SW480 (cell line): ENCODE measurements at regions not wholly inside any gene's neighbourhood (a gene's known extent, or its start where the extent isn't known, plus 50 kb on each side); places are given as distances from the start of the nearest gene placed in this dataset.
"Not testable (repeated sequence)": the region's sequence is repeated elsewhere in the genome, so short reads cannot be mapped to it uniquely, and the experiment has no call there.

Experiments
- DNase-seq: peaks from one replicate; pipeline ENCODE4 v3.0.0-alpha.2; 2016; ENCODE audit warnings: low spot score

- no peak for DNase-seq
Measured at GRCh38 chr4:114249561-114249960, 270.1 kb upstream of the ARSJ start.

GRCh38 chr4:114249976-114250375 is 270.5 kb upstream of the ARSJ start:
- DNase-seq: no peak

GRCh38 chr4:114250439-114250891 is 271.0 kb upstream of the ARSJ start:
- no peak for DNase-seq

GRCh38 chr4:114251020-114251419 is 271.6 kb upstream of the ARSJ start:
- DNase-seq: no peak

GRCh38 chr4:114252499-114252898 is 273.1 kb upstream of the ARSJ start:
- DNase-seq: no peak

- DNase-seq: no peak
Measured at GRCh38 chr4:114257501-114257900, 278.1 kb upstream of the ARSJ start.

DNA sequence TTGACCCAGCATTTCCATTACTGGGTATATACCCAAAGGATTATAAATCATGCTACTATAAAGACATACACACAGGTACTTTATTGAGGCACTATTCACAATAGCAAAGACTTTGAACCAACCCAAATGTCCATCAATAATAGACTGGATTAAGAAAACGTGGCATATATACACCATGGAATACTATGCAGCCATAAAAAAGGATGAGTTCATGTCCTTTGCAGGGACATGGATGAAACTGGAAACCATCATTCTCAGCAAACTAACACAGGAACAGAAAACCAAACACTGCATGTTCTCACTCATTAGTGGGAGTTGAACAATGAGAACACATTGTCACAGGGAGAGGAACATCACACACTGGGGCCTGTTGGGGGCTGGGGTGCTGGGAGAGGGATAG is 283.0 kb upstream of the ARSJ start:
- DNase-seq: not testable (repeated sequence)

- no peak for DNase-seq
Measured at GRCh38 chr4:114263233-114263632, 283.8 kb upstream of the ARSJ start.

- no peak for DNase-seq
Measured at GRCh38 chr4:114264452-114264851, 285.0 kb upstream of the ARSJ start.

GRCh38 chr4:114264877-114265291 is 285.4 kb upstream of the ARSJ start:
- peak; percentile 0 for DNase-seq

GRCh38 chr4:114265342-114265741 is 285.9 kb upstream of the ARSJ start:
- no peak for DNase-seq

DNA sequence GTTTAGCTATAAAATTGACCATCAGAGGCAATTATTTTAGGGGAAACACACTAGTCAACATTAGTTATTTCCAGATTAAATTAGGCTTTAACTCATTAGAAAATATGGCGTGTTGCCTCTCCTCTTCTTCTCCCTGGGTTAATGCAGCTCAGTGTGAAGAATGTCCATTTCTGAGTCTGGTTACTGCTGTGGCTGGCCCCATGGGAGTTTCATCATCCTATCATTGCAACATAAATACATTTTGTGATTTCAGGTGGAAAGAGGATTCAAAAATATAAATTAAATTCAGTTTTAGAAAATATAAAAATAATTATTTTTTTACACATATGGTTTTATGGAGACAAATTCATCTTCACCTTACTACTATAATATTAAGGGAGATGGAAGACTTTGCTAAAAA is 288.5 kb upstream of the ARSJ start:
- DNase-seq: no peak

DNA sequence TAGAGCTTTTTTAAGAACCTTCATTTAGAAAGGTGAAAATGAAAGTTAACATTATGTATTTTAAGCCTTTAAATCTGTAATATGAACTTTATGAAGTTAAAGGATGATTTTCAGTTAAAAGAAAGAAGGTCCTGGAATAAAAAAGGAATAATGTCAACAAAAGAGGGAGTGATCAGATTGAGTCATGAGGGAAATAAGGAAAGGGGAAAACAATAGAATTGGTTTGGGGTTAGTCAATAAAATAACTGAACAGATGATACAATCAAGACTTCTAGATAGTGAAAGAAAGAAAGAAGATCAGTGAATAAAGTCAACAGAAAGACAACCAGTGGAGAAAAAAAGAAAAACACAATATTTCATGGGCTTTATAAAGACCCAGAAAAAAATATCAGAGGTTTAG is 291.6 kb upstream of the ARSJ start:
- no peak for DNase-seq

GRCh38 chr4:114272226-114272625 is 292.8 kb upstream of the ARSJ start:
- no peak for DNase-seq

GRCh38 chr4:114273238-114273637 is 293.8 kb upstream of the ARSJ start:
- no peak for DNase-seq

DNA sequence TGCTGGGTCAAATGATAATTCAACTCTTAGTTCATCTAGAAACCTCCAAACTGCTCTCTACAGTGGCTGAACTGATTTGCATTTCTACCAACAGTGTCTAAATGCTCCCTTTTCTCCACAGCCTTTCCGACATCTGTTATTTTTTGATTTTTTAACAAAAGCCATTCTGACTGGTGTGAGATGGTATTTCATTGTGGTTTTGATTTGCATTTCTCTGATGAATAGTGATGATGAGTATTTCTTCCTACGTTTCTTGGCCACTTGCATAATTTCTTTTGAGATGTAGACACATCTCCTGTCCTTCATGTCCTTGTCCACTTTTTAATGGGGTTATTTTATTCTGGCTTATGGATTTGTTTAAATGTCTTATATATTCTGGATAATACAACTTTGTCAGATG is 298.2 kb upstream of the ARSJ start:
- no peak for DNase-seq

- DNase-seq: no peak
Measured at GRCh38 chr4:114279066-114279465, 299.6 kb upstream of the ARSJ start.

DNA sequence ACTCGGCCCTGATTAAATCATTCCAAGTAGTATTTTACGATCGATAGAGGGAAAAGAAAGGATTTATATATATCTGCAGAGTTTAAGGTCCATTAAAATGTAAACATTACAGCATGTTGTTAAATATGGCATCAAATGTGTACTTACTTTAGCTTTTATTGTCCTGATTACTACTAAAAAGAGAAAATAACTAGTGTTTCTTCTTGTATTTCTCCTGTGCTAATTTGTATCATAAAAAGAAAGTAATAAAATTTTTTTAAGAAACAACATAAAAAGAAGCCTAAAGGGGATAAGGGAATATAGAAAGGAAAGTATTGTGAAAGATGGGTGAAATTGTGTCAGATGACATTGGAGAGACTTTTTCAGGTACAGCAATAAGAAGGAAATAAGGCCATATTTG is 300.3 kb upstream of the ARSJ start:
- no peak for DNase-seq

DNA sequence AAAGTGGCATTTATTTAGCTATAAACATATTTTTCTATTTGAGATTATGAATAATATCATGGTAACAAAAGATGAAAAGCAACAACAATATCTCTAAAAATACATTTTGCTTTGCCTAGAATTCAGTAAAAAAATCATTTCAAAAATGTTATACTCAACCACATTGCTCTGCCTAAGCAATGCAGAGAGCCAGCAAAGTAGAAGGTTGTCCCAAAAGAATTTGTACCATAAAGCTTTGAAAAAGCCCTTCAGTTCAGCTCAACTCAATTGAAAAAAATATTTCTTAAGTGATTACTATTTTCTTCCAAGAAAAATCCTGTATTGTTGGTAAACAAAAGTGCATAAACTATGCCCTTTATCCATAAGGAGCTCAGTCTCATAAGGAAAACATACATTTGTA is 301.2 kb upstream of the ARSJ start:
- no peak for DNase-seq

GRCh38 chr4:114281164-114281960 is 301.9 kb upstream of the ARSJ start:
- no peak for DNase-seq

- no peak for DNase-seq
Measured at GRCh38 chr4:114282937-114283336, 303.5 kb upstream of the ARSJ start.

- DNase-seq: no peak
Measured at GRCh38 chr4:114284629-114285028, 305.2 kb upstream of the ARSJ start.

DNA sequence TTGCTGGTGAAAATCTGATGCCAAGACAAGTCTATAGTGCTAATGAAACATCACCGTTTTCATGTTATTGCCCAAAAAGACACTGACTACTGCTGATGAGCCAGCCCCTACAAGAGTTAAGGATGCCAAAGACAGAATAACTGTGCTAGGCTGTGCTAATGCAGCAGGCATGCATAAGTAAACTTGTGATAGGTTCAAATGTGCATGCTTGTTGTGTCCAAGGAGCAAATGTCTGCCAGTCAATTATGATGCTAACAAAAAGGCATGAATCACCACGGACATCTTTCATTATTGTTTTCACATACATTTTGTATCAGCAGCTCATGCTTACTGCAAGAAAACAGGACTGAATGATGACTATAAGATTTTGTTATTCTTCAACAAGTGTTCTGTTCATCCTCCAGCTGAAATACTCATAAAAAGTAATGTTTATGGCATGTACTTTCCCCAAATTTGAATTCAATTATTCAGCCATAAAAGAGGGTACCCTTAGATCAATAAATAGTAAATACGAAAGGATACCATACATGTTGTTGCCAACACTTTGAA is 306.9 kb upstream of the ARSJ start:
- DNase-seq: no peak
